COLO829 (cell line): ENCODE measurements at regions not wholly inside any gene's neighbourhood (a gene's known extent, or its start where the extent isn't known, plus 50 kb on each side); places are given as distances from the start of the nearest gene placed in this dataset.

ENCODE experiments used
- DNase-seq: peaks from one replicate; pipeline ENCODE4 v3.0.0; 2012; ENCODE audit warnings: low spot score

DNA sequence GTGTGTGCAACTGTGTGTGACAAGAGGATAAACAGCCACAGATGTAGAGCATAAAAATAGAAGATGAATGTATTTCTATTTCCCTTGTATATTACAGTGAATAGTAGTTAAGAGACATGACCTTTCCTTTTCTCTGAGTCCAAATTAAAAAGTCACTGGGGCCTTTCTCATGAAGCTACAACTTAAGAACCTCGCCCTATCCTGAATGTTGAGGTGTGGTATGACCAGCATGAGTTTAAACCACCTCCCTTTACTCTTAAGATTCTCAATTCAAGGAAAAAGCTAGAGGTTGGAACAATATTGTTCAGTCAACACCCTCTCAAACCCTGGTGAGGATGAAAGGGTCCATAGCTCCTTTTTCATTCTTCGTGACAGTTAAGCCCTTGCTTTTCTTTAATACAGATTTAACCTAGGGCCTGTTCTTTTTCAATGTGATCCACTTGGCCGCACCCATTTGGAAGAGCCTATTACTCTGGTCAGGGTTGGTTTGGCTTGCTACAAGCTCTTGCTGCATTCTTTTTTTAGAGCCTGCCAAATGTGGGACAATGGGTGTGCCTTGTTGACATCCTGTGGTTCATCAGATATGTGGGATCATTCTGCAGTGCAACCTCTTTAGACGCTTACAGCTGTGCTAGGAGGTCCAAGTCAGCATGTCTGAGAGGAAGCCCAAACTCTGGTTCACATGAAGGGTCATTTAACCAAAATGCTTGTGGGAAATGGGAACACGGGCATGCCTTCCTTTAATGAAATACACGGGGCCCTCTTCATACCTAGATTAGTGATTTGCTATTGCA, 290.0 kb downstream of the HAO1 start:
- DNase-seq = no peak

DNA sequence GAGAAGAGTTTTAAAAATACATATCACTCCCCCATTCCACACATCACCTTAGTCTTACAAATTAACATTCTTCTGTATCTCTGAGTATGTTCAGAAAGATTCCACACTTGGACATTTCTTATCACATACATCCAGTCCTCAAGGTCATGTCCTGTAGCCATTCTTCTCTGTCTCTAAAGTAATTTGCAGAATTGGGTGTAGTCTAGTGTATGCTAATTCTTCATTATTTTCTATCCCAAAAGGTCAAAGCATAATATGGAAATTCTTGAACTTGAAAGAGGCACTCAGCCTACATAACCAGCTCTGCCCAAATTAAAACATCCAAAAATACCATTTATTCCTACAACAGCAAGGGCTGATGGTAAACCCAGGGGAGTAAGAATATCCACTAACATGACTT, 286.0 kb downstream of the HAO1 start:
- no peak for DNase-seq

DNA sequence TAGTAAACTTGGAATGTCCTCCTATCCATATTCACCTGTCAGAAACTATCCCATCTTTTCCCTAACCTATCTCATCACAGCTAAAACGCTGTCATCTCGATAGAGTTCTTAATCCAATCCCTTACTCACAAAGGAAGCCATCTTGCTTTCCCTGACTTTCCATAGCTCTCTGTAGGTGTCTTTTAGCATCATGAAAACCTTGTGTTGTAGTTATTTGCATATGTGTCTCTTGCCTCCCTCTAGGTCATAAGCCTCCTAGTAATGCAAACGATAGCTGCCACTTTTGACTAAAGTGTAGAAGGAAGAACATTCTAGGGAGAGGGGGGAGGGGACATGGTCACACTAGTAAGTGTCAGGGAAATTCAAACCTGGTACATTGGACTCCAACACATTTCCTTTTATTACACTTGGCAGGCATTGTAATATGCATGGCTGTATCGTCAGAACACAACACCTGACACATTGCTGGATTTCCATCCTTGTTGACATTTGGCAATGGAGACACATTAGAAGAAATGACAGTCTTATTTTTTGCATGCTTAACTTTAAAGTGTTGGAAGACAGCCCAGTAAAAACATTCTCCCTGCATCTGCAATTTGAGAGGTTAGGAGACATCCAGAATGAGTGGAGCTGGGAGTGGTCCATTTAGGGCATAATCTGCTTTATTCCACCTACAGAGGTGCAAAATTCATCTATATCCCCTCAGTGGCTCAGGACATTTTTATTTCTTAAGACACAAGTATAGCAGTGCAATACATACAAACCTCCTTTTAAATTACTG, 283.4 kb downstream of the HAO1 start:
- DNase-seq = no peak

DNA sequence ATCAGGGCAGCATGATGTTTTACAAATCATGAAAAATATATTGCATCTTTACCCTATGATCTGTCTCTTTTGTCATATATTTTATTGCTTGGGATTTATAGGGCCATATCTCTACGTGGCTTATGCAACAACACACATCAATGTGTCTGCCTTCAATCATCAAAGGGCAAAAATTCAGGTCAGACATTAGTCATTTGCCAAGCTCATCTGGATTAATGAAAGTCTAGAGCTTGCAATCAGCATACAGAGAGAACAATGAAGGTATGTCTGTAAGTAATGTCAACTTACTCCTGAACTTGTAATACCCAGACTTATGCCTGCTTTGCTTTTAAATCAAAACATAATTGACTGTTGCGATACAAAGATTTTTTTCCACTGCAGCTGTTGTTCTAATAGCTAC, 282.7 kb downstream of the HAO1 start:
- DNase-seq = no peak

DNA sequence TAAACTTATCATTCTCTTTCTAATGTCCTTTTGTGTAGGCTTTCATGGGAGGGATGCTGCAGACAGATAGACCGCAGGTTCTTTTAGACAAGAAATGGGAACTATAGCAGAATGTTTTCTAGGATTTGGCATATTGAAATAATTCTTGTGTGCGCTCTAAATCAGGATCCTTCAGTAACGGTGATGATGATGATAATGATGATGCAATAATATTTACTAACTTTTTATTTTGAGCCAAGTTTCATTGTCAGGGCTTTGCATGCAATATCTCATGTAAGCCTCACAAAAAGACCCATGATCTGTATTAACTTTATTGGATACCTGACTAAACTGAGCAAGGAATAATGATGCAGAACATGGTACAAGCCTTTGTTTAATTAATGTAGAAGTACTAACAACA, 280.1 kb downstream of the HAO1 start:
- DNase-seq = no peak

DNA sequence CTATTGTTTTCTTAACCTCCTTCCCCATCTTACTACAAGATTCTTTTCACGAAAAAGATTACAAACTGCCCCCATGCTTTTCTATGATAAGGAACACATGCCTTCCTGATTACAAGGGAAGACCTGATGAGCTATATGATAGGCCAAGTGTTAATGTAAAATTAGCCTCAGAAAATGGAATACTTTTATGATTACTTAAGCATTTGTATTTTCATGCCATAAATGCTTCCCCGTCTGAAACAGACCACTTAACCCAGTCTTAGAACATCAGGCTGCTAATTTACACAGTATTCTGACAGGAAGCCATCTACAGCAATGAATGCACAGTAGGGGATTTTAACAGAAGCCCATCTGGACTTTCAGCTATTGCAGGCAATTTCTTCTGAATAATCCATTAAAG, 274.9 kb downstream of the HAO1 start:
- no peak for DNase-seq

DNA sequence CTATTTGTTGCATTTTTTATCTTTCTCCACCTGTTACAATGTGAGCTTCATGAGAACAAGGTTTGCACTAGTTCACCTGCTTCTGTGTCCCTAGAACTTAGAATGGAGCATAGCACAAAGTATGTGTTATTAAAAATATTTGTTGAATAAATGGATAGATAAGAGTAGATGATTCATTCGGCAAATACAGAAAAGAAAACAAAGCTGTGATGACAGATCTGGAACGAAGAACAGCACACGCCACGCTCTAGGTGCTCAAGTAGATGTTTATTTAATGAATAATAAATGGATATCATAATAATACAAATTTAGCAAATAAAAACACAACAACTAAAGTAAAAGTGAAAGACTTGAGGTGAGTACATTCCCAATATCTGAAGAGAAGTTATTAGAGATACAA, 273.1 kb downstream of the HAO1 start:
- DNase-seq = no peak

DNA sequence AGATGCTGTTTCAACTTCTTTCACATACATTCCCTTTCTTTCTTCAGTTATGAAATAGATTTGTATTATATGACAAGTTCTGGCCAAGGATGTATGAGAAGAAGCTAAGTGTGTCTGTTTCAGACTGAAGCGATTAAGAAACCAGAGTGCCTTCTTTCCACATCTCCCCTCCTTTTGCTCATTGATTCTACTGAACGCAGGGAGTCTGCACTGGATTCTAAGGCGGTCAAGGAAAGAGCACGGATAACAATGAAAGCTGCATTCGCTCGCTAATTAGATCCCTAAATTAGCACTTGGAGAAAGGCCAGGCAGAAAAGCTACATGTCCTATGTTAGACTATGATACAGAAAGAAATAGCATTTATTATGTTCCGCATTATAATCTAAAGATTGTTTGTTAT, 267.7 kb downstream of the HAO1 start:
- DNase-seq = no peak

DNA sequence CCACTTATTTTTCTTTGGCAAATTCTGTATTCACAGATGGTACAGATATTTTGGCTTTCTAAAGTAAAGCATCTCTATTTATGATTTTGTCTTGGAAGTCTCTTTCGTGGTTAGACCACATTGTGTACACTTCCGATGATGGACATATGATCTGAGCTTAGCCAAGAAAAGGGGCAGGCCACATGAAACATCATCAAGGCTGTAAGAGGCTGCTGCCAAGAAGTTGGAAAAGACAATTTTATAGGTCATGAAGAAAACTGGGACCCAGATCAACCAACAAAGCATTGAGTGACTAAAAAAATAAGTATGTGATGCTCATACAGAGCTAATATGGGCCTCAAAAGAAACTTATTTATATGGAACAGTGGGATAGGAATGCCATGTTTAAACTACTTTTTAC, 266.4 kb downstream of the HAO1 start:
- DNase-seq = no peak

DNA sequence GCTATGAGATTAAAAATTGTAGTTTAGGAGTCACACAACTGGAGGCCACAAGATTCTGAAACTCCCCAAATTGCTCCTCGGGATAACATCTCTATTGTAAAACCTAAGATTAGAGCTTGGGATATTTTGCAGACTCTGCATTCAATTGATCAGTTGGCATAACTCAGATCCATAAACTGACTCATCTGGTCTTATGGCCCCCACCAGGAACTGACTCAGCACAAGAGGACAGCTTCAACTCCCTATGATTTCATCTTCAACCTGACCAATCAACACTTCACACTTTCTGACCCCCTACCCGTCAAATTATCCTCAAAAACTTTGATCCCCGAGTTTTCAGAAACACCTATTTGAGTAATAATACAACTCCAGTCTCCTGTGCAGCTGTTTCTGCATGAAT, 257.3 kb downstream of the HAO1 start:
- no peak for DNase-seq

DNA sequence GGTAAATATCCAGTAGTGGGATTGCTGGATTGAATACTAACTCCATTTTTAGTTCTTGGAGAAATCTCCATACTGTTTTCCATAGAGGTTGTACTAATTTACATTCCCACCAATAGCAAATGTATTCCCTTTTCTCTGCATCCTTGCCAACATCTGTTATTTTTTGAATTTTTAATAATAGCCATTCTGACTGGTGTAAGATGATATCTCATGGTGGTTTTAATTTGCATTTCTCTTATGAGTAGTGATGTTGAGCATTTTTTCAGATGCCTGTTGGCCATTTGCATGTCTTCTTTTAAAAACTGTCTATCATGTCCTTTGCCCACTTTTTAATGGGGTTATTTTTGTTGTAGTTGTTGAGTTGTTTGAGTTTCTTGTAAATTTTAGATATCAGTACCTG, 253.2 kb downstream of the HAO1 start:
- DNase-seq = no peak

DNA sequence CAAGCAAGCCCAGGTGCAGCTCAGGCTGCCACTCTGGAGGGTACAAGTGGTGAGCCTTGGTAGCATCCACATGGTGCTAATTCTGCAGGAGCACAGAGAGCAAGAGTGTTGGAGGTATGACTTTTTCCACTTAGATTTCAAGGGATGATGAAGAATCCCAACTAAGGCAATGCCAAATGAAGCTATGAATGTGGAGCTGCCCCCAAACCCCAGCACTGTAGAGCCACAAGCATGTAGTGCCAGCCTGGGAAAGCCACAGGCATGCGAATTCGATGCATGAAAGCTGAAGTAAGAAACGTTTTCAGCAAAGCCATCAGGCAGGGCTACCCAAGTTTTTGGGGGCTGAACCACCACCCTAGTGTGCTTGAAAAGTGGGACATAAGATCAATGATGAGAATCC, 251.1 kb downstream of the HAO1 start:
- DNase-seq = no peak

DNA sequence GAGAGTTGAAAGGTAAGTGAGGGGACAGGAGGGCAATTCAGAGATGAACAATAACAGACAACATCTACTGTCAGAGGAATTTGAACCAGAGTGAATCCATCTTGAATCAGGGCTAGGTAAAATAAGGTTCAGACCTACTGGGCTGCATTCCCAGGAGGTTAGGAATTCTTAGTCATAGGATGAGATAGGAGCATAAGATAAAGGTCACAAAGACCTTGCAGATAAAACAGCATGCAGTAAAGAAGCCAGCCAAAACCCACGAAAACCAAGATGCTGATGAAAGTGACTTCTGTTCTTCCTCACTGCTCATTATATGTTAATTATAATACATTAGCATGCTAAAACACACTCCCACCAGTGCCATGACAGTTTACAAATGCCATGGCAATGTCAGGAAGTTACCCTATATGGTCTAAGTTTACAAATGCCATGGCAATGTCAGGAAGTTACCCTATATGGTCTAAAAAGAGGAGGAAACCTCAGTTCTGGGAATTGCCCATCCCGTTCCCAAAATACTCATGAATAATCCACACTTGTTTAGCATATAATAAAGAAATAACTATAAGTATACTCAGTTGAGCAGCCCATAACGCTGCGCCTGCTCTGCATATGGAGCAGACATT, 248.5 kb downstream of the HAO1 start:
- DNase-seq = no peak

DNA sequence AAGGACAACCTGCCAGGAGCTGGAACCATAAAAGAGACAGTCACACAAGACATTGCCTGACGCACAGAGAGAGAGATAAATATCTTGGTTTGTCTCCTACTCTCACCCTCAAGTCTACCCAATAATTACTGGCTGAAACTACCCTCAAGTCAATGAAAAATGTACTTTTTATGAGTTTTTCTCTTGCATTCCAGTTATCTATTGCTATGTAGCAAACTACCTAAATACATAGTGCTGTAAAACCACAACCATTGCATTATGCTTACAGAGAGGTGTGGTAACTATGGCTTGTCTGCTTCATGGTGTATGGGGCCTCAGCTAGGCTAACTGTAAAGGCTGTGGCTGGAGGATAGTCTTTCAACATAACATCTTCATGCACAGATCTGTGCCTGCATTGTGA, 247.8 kb downstream of the HAO1 start:
- DNase-seq = no peak

DNA sequence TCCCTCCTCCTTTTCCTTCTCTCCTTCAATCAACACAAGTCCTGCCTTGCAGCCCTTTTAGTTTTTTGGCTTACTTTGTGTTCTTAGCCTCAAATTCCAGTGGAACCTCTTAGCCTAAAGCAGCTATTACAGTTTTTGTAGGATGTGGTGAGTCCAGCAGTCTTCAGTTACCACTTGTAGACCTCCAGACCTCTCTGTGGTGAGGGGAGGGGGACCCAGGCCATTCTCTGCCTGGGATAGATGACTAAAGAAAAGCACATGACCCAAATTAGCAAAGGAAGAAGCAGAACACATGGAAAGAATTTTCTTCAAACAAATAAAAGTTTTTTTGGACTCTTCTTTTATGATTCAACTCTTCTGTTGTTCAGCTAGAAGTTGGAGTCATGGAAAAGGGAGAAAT, 246.5 kb downstream of the HAO1 start:
- no peak for DNase-seq

DNA sequence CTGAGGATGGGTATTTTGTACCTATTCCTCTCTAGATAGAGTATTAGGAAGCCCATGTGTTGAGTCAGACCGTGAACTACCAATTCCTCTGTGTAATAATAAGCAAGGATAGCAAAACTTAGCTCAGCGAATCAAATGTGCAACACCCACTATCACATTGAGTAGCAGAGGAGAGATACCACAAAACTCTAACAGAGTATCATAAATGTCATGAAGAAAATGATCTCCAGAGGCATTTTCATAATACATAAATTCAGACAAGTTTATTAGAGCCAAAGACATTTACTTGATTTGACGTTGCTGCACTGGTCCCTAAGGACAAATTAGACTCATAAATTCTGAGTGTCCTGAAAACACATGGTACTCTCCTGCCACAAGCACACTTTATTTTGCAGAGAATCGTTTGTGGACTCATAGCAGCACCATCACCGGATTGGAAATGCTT, 245.2 kb downstream of the HAO1 start:
- DNase-seq = no peak

DNA sequence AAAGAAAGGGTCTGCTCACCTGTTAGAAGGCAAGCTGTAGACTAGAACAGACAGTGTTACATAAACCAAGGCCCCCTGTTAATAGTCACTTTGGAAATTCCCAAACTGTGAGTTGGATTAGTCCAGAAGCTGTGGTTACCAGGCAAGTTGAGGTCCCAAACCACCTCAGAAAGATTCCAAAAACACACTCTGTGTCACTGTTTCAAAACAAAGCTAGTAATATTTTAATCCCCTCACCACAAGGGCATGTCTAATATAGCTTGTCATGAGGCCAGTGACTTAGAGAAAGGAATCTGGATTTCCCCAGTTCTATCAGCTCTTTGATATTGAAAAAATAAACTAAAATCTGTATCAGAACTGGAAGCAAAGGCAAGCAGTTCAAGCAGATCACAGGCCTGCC, 244.6 kb downstream of the HAO1 start:
- no peak for DNase-seq

DNA sequence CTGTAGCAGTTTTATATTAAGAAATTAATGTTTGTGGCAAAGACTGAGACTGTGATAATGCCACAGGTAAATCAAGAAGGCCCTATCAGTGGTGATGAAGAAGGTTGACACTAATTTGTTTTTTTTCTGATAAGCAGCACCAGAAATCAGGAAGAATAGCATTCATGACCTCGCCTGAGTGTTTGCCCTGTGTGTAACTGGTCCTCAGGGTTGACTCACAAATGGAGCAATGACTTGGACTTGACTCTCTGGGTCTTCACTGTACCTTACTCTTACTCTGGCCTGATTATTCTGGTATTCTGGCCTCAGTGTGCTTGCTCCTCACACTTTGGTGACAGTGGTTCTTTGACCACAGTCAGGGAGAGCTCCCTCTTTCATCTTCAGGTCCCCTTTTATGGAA, 243.9 kb downstream of the HAO1 start:
- DNase-seq = no peak

DNA sequence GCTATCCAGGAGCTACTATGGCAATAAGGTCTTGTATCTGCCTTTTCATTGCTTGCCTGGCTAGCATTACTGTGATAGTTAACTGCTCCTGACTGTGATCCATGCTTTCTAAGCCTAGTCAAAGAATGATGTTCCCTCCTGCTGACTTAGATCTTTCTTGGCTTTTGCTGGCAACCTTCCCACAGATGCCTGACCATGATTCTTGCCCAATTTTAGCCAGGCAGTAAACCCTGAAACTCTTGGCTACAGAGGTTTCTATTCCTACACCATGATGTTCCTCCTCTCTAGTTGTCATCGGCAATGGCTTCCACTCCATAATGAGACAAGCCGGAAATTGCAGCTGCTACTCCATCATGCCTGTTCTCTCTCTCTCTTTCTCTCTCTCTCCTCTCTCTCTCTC, 238.1 kb downstream of the HAO1 start:
- no peak for DNase-seq

DNA sequence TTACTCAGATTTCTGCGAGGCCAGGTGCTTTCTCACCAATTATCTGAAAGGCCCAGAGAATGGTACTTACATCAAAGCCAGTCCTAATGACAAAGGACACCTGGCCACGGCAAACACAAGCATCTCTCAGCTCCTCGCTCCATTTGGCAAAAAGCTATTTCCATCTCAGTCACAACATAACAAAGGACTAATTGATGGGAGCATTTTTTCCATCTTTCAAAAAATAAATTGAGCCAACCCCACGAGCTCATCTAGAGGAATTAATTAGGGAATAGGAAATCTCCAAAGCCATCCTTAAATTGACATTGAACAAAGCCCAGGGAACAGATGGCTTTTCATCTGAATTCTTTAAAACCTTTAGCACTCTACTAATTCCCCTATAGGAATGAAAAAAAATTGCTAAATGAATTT, 236.7 kb downstream of the HAO1 start:
- DNase-seq = no peak

DNA sequence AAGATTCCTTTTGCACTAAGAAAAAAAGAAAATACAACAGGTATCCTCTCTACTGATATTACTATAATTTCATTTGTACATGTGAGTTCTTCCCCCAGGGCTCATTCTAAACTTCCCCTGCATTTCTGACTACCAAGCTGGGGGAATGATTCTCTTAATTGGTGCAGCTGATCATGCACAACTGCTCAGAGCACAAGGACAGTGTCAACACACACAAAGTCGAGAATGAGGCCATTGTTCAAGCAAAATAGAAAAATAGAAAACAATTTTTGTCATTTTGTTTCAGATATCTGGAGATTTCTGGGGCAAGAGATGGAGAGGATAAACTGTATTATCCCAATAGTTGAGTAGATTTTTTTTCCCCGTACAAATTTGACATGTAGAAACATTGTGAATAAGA, 236.3 kb downstream of the HAO1 start:
- no peak for DNase-seq

DNA sequence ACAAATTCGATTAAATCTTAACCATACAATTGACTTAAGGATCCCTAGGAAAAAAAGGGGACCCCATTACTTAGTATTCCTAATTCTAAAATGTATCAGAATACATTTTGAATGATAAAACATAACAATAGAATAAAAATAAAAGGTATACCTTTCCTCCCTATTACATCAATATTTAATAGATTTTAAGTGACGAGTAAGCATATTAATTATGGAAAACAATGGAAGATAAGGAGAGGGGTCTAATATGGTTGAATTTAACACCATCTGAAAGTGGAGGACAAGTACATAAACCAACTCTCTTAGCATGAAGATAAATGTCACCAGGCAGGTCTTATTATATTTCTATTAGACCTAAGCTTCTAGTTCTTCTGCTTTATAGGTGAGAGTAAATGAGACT, 232.1 kb downstream of the HAO1 start:
- no peak for DNase-seq

DNA sequence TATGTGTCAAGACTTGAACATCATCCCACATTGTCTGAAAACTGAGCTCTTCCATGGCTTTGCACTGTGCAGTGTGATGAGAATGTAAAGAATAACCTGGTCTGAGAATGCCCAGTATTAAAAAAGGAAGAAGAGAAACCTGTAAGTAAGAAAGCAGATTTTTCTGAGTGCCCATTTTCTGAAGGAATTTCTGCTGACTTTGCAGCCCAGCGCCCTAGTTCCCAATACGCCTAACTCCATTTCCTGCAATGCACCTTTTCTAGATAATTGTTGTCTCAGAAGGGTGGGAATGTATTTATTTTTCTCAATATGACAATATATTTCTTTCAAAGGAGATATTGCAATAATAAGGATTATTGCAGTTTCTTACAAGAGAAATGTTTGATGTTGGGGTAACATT, 231.5 kb downstream of the HAO1 start:
- no peak for DNase-seq
